OCI-LY3 (cell line): ENCODE measurements at regions not wholly inside any gene's neighbourhood (a gene's known extent, or its start where the extent isn't known, plus 50 kb on each side); places are given as distances from the start of the nearest gene placed in this dataset.

Experiments used
- CTCF ChIP-seq: fragments of 200-600, 300-600 bp; sonication (generic); IDR thresholded peaks from 2 replicates; pipeline ENCODE4 v1.5.1; 2014; ENCODE audit warnings: antibody characterized with exemption, low read length, low read depth
- EZH2phosphoT487 ChIP-seq: fragments of 200-600 bp; shearing (Covaris generic); IDR thresholded peaks from 2 replicates; pipeline ENCODE4 v1.6.1; 2018; ENCODE audit warnings: antibody characterized with exemption, mixed run types, low read depth

DNA sequence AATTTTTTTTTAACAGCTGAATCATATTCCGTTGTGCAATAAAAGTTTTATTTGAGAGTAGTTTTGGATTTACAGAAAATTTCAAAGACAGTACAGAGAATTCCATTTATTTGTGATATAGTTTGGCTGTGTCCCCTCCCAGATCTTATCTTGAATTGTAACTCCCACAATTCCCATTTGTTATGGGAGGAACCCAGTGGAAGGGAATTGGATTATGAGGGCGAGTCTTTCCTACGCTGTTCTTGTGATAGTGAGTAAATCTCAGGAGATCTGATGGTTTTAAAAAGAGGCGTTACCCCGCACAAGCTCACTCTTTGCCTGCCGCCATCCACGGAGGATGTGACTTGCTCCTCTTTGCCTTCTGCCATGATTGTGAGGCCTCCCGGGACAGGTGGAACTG is 228.0 kb upstream of the MAGI2 start:
- TF ChIP-seq CTCF, result no peak
- TF ChIP-seq EZH2phosphoT487, result no peak
